Trophoblast cell (in vitro differentiated cells and primary cell): ENCODE measurements at regions not wholly inside any gene's neighbourhood (a gene's known extent, or its start where the extent isn't known, plus 50 kb on each side); places are given as distances from the start of the nearest gene placed in this dataset.

ENCODE experiments used
- DNase-seq, 2 donors: peaks; one replicate each; pipeline ENCODE4 v3.0.0-alpha.2; 2016
- H2AFZ ChIP-seq: 2 replicates; pipeline ENCODE4 v1.6.1; 2013; ENCODE audit warnings: low read length, moderate library complexity, mild to moderate bottlenecking; ENCODE audit not compliant: insufficient read depth, poor library complexity
- H2AK5ac ChIP-seq: 2 replicates; pipeline ENCODE4 v1.6.1; 2013; ENCODE audit warnings: mild to moderate bottlenecking, low read length
- H2BK120ac ChIP-seq: 2 replicates; pipeline ENCODE4 v1.6.1; 2013; ENCODE audit warnings: low read length, mild to moderate bottlenecking, moderate library complexity; ENCODE audit not compliant: insufficient read depth, poor library complexity
- H2BK12ac ChIP-seq: 2 replicates; pipeline ENCODE4 v1.6.1; 2013; ENCODE audit warnings: mild to moderate bottlenecking, low read length, moderate library complexity
- H2BK5ac ChIP-seq: 2 replicates; pipeline ENCODE4 v1.6.1; 2013; ENCODE audit warnings: low read length, low read depth, moderate library complexity, mild to moderate bottlenecking; ENCODE audit not compliant: poor library complexity
- H3K14ac ChIP-seq: 2 replicates; pipeline ENCODE4 v1.6.1; 2013; ENCODE audit warnings: mild to moderate bottlenecking, low read length
- H3K18ac ChIP-seq: 2 replicates; pipeline ENCODE4 v1.6.1; 2013; ENCODE audit warnings: mild to moderate bottlenecking, low read length
- H3K23ac ChIP-seq: 2 replicates; pipeline ENCODE4 v1.6.1; 2013; ENCODE audit warnings: low read length
- H3K27ac ChIP-seq: 2 replicates; pipeline ENCODE4 v1.5.1; 2013; ENCODE audit warnings: low read depth, mild to moderate bottlenecking, inconsistent platforms, low read length, moderate library complexity
- H3K27me3 ChIP-seq: 2 replicates; pipeline ENCODE4 v1.6.1; 2013; ENCODE audit warnings: inconsistent platforms, mild to moderate bottlenecking, low read length, moderate library complexity; ENCODE audit not compliant: insufficient read depth
- H3K36me3 ChIP-seq, 2 experiments: 1 replicate in 1 of 2; 2 replicates in 1 of 2; pipeline ENCODE4 v1.6.1; 2013; ENCODE audit warnings: low read length in 2 of 2, mild to moderate bottlenecking in 2 of 2, moderate library complexity in 1 of 2; ENCODE audit not compliant: insufficient read depth in 2 of 2, control insufficient read depth in 1 of 2
- H3K4ac ChIP-seq: 2 replicates; pipeline ENCODE4 v1.6.1; 2013; ENCODE audit warnings: low read depth, mild to moderate bottlenecking, low read length, moderate library complexity
- H3K4me1 ChIP-seq, 2 experiments: 1 replicate in 1 of 2; 2 replicates in 1 of 2; pipeline ENCODE4 v1.6.1; 2013; ENCODE audit warnings: low read length in 2 of 2, mild to moderate bottlenecking in 2 of 2, moderate library complexity in 1 of 2; ENCODE audit not compliant: insufficient read depth in 2 of 2, control insufficient read depth in 1 of 2
- H3K4me2 ChIP-seq: 2 replicates; pipeline ENCODE4 v1.6.1; 2013; ENCODE audit warnings: inconsistent platforms, mild to moderate bottlenecking, low read length, moderate library complexity
- H3K4me3 ChIP-seq: 2 replicates; pipeline ENCODE4 v1.5.1; 2013; ENCODE audit warnings: mild to moderate bottlenecking, low read depth, low read length, inconsistent platforms
- H3K79me1 ChIP-seq: one replicate; pipeline ENCODE4 v1.6.1; 2013; ENCODE audit warnings: low read length
- H3K79me2 ChIP-seq: 2 replicates; pipeline ENCODE4 v1.6.1; 2013; ENCODE audit warnings: low read length, mild to moderate bottlenecking; ENCODE audit not compliant: control insufficient read depth, insufficient read depth, poor library complexity
- H3K9ac ChIP-seq: 2 replicates; pipeline ENCODE4 v1.6.1; 2013; ENCODE audit warnings: mild to moderate bottlenecking, low read length
- H3K9me3 ChIP-seq: 2 replicates; pipeline ENCODE4 v1.6.1; 2013; ENCODE audit warnings: low read depth, mild to moderate bottlenecking, control low read depth, inconsistent platforms, low read length; ENCODE audit not compliant: insufficient read depth
- H4K12ac ChIP-seq: 2 replicates; pipeline ENCODE4 v1.6.1; 2013; ENCODE audit warnings: low read depth, mild to moderate bottlenecking, low read length, moderate library complexity
- H4K8ac ChIP-seq: 2 replicates; pipeline ENCODE4 v1.6.1; 2013; ENCODE audit warnings: low read depth, mild to moderate bottlenecking, low read length, moderate library complexity
- H4K91ac ChIP-seq: one replicate; pipeline ENCODE4 v1.6.1; 2013; ENCODE audit warnings: low read depth, mild to moderate bottlenecking, low read length, moderate library complexity
- WGBS: extraction: QIAGEN DNeasy Blood & Tissue Kit; methylation state at CpG from one replicate; pipeline ENCODE4 v1.1.7; 2013; ENCODE audit warnings: missing lambda C conversion rate; ENCODE audit not compliant: insufficient read length, insufficient coverage; ENCODE audit errors: extremely low coverage; 5-methylcytosine and 5-hydroxymethylcytosine counted together

DNA sequence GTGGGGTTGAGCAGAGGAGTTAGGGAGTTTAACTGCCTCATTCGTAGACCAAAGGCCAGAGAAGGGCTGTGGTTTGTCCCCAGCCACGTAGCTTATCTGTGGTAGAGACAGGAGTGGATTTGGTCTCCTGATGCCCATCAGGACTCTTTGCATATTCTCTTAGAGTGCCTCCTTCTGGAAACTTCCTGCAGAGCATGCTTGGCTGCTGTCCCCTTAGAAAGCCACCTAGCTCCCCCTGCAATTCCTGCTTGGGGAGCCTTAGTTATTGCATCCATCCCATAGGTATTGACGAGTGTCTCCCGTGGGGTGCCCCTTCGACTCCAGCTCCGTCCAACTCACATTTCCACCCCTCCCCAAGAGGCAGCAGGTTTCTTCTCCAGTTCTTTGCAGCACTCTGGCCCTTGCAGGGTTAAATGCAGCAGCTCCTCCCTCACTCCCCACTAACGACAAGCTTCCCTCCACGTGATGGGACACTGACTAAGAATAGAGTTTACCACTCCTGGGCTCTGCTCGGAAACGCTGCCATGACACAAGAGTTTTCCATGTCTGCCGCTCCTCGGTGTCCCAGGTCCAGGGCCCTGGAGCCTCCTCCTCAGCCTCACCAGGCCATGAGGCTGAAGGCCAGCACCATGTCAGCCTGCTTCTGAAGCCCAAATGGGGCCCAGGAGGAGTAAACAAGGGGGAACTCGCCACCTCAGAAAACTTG is 147.8 kb upstream of the UNC5B start:
- Histone ChIP-seq H3K4me2 (no peak overlapping the region), H3K36me3 (no peaks in the 10 kb centered on the region), H3K9me3 (peaks cover 1% of the 10 kb centered on the region), H3K4me1 (no peaks in the 10 kb centered on the region), H3K79me1 (no peaks in the 10 kb centered on the region), H3K18ac (no peak overlapping the region), H2BK12ac (no peak overlapping the region), H3K27ac (no peak overlapping the region), H3K79me2 (no peaks in the 10 kb centered on the region), H4K8ac (no peak overlapping the region), H2BK5ac (no peak overlapping the region), H2AFZ (no peak overlapping the region), H4K91ac (no peak overlapping the region), H3K27me3 (no peaks in the 10 kb centered on the region), H3K4me3 (no peak overlapping the region), H3K23ac (no peak overlapping the region), H2BK120ac (no peak overlapping the region), H2AK5ac (no peak overlapping the region), H3K9ac (no peak overlapping the region), H4K12ac (no peak overlapping the region), H3K14ac (no peak overlapping the region), H3K4ac (no peak overlapping the region)
- DNase-seq: no peak
- no CpG with 5 or more reads among the region's 13 CpGs for WGBS

DNA sequence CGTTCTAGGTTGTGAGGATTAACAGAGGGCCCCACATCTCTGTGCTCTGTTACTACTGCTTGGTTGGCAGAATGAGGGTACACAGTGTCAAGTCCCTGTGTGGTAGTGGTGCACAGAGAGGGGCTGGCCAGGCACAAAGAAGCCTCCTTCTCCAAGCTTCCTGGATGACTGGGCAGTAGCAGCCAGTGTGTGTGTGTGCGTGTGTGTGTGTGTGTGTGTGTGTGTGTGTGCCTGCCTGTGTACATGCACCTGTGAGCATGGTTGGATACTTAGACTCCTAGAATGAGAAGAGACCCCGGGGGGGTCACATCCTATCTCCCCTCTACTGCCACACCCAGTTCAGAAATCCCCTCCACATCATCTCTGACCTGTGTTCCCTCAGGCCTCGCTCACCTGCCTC is 146.7 kb upstream of the UNC5B start:
- Histone ChIP-seq H3K18ac (no peak overlapping the region), H3K36me3 (no peaks in the 10 kb centered on the region), H3K27me3 (no peaks in the 10 kb centered on the region), H4K91ac (no peak overlapping the region), H4K12ac (no peak overlapping the region), H3K27ac (no peak overlapping the region), H3K4me1 (no peaks in the 10 kb centered on the region), H3K23ac (no peak overlapping the region), H3K4me3 (no peak overlapping the region), H2AFZ (no peak overlapping the region), H3K9ac (no peak overlapping the region), H2BK12ac (no peak overlapping the region), H3K4ac (no peak overlapping the region), H2BK120ac (no peak overlapping the region), H3K14ac (no peak overlapping the region), H3K79me2 (no peaks in the 10 kb centered on the region), H3K9me3 (no peaks in the 10 kb centered on the region), H3K4me2 (no peak overlapping the region), H2AK5ac (no peak overlapping the region), H3K79me1 (no peaks in the 10 kb centered on the region), H4K8ac (no peak overlapping the region), H2BK5ac (no peak overlapping the region)
- DNase-seq: no peak
- no CpG with 5 or more reads among the region's 4 CpGs for WGBS

DNA sequence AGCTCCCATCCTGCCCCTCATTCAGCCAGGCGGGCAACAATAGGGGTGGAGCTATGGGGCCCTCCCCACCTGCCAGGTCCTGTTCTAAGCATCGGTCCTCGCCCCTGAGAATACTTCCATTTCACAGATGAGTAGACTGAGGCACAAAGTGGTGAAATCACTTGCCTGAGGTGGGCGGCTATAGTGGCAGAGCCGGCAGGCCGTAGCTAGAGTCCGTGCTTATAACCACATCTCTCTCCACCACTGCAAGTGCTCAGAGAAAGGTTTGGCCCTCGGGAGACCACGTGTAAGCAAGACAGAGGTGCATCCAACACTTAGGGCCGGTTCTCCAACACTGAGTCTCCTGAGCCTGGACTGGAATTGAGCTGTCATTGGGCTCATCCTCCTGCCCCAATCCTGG is 145.8 kb upstream of the UNC5B start:
- DNase-seq: no peak
- Histone ChIP-seq H3K79me1 (no peaks in the 10 kb centered on the region), H2AK5ac (no peak overlapping the region), H4K91ac (no peak overlapping the region), H3K9ac (no peak overlapping the region), H3K27ac (no peak overlapping the region), H4K8ac (no peak overlapping the region), H3K9me3 (no peaks in the 10 kb centered on the region), H3K27me3 (no peaks in the 10 kb centered on the region), H3K4me3 (no peak overlapping the region), H2BK5ac (no peak overlapping the region), H2BK120ac (no peak overlapping the region), H3K79me2 (no peaks in the 10 kb centered on the region), H3K18ac (no peak overlapping the region), H2BK12ac (no peak overlapping the region), H3K23ac (no peak overlapping the region), H4K12ac (no peak overlapping the region), H3K4me1 (no peaks in the 10 kb centered on the region), H3K4ac (no peak overlapping the region), H2AFZ (no peak overlapping the region), H3K36me3 (no peaks in the 10 kb centered on the region), H3K4me2 (no peak overlapping the region), H3K14ac (no peak overlapping the region)
- WGBS: no CpG with 5 or more reads among the region's 10 CpGs

DNA sequence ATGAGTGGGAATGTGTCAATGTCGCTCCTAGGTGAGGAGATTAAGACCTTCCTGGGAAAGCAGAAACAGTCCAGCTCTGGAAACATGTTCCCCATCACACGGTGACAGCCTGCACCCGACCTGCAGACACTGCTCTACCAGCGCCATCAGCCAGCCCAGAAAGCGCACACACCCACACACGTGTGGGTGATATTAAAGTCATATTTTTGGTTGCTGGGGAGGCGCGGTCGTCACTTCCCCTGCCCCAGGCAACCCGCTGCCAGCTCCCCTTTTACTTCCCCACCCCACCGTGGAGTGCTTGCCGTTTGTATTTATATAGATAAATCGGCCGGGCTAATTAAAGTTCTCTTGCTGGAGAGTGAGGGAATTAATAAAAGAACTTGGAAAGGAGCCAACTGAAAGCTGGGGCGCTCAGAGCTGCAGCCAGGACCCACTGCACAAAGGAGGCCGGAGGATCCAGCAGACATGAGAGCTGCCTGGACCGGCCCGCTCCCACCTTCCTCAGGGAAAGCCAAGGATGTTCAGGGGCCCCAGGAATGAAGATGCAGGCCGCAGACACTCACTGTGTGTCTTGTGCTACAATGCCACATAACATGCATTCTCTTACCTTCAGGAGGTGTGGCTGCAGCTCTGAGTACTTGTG is 145.2 kb upstream of the UNC5B start:
- WGBS: no CpG with 5 or more reads among the region's 19 CpGs
- H3K23ac ChIP-seq: no peak overlapping the region
- H2BK120ac ChIP-seq: no peak overlapping the region
- H3K4ac ChIP-seq: no peak overlapping the region
- H3K27ac ChIP-seq: no peak overlapping the region
- no peak overlapping the region for H3K4me2 ChIP-seq
- H3K79me2 ChIP-seq: no peaks in the 10 kb centered on the region
- H3K4me3 ChIP-seq: no peak overlapping the region
- H2BK5ac ChIP-seq: no peak overlapping the region
- H3K27me3 ChIP-seq: no peaks in the 10 kb centered on the region
- no peaks in the 10 kb centered on the region for H3K79me1 ChIP-seq
- no peak overlapping the region for H2AK5ac ChIP-seq
- H3K9ac ChIP-seq: no peak overlapping the region
- H4K91ac ChIP-seq: no peak overlapping the region
- H4K8ac ChIP-seq: no peak overlapping the region
- H4K12ac ChIP-seq: no peak overlapping the region
- H3K36me3 ChIP-seq: no peaks in the 10 kb centered on the region
- no peaks in the 10 kb centered on the region for H3K4me1 ChIP-seq
- no peak overlapping the region for H2AFZ ChIP-seq
- no peak for DNase-seq
- no peak overlapping the region for H2BK12ac ChIP-seq
- H3K9me3 ChIP-seq: no peaks in the 10 kb centered on the region
- H3K18ac ChIP-seq: no peak overlapping the region
- H3K14ac ChIP-seq: no peak overlapping the region
